GM12878 (cell line): ENCODE measurements at regions not wholly inside any gene's neighbourhood (a gene's known extent, or its start where the extent isn't known, plus 50 kb on each side); places are given as distances from the start of the nearest gene placed in this dataset.

Experiments used
- EED ChIP-seq: sonication (generic); IDR thresholded peaks from 2 replicates; pipeline ENCODE4 v1.6.1; 2016; ENCODE audit warnings: antibody characterized with exemption, low read depth
- EP300 ChIP-seq, 2 experiments: fragments of 150-350 bp in 1 of 2; IDR thresholded peaks; 2 replicates each; pipeline ENCODE4 v1.6.1; 2011 to 2012; ENCODE audit warnings: low read depth in 2 of 2, low read length in 2 of 2, borderline replicate concordance in 1 of 2, improper control_type of control experiment in 1 of 2, inconsistent platforms in 1 of 2; ENCODE audit not compliant: control insufficient read depth in 1 of 2
- EZH2 ChIP-seq: IDR thresholded peaks from 2 replicates; pipeline ENCODE4 v1.6.1; 2012; ENCODE audit warnings: low read depth, mild to moderate bottlenecking, control low read depth, inconsistent platforms, low read length, borderline replicate concordance; ENCODE audit not compliant: control insufficient read depth
- HDGF ChIP-seq: fragments of 450-650 bp; IDR thresholded peaks from 2 replicates; pipeline ENCODE4 v1.6.1; 2016; ENCODE audit warnings: antibody characterized with exemption
- MEF2A ChIP-seq: IDR thresholded peaks from 2 replicates; pipeline ENCODE4 v1.6.1; 2011; ENCODE audit warnings: low read depth, mild to moderate bottlenecking, low read length, moderate library complexity; ENCODE audit not compliant: insufficient read depth
- POLR2A ChIP-seq: IDR thresholded peaks from 2 replicates; pipeline ENCODE4 v1.6.1; 2011; ENCODE audit warnings: low read depth, mild to moderate bottlenecking, low read length
- TF ChIP-seq, protein P1 (sequence below), 3 experiments: IDR thresholded peaks in 2 of 3; conservative IDR thresholded peaks in 1 of 3; 2 replicates each; pipeline ENCODE4 v1.5.1; 2011; ENCODE audit warnings: low read depth in 3 of 3, low read length in 3 of 3, mild to moderate bottlenecking in 3 of 3, control low read depth in 2 of 3, moderate library complexity in 2 of 3, inconsistent platforms in 1 of 3, mixed read lengths in 1 of 3; ENCODE audit not compliant: control insufficient read depth in 2 of 3, insufficient read depth in 1 of 3; ENCODE audit errors: extremely low read depth in 1 of 3
- TF ChIP-seq, protein P2 (sequence below): IDR thresholded peaks from 2 replicates; pipeline ENCODE4 v1.6.1; 2012; ENCODE audit warnings: mild to moderate bottlenecking, low read depth, low read length

DNA sequence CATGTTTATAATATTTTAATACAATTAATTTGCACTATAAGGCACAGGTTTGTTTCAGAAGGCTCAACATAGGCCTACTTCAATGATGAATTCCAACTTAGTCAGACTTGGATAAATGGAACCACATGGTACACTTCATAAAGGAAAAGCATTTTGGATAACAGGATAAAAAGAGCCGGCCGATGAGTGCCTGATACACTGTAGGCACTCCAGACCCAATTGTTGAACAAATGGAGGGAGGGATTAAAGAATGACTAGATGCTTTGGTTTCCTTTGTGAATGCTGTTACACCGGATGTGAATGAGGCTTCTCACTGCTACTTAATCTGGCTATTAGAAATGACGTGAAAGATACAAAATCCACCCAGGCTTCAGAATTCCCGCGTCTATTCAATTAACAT lies 104.1 kb upstream of the KCTD1 start:
- TF ChIP-seq EZH2, result no peak
- TF ChIP-seq, protein P1, sequence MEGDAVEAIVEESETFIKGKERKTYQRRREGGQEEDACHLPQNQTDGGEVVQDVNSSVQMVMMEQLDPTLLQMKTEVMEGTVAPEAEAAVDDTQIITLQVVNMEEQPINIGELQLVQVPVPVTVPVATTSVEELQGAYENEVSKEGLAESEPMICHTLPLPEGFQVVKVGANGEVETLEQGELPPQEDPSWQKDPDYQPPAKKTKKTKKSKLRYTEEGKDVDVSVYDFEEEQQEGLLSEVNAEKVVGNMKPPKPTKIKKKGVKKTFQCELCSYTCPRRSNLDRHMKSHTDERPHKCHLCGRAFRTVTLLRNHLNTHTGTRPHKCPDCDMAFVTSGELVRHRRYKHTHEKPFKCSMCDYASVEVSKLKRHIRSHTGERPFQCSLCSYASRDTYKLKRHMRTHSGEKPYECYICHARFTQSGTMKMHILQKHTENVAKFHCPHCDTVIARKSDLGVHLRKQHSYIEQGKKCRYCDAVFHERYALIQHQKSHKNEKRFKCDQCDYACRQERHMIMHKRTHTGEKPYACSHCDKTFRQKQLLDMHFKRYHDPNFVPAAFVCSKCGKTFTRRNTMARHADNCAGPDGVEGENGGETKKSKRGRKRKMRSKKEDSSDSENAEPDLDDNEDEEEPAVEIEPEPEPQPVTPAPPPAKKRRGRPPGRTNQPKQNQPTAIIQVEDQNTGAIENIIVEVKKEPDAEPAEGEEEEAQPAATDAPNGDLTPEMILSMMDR (IDR thresholded peaks at IDR 0.05 in 2 of 3, conservative IDR thresholded peaks at IDR 0.05 in 1 of 3; ENCODE audit: control insufficient read depth in 2 of 3, extremely low read depth in 1 of 3, insufficient read depth in 1 of 3, low read depth in 3 of 3, low read length in 3 of 3), result no peak
- TF ChIP-seq HDGF, result no peak
- TF ChIP-seq MEF2A, result no peak
- TF ChIP-seq EP300 (IDR thresholded peaks at IDR 0.05; ENCODE audit: borderline replicate concordance in 1 of 2, control insufficient read depth in 1 of 2, low read depth in 2 of 2, low read length in 2 of 2), result no peak
- TF ChIP-seq, protein P2, sequence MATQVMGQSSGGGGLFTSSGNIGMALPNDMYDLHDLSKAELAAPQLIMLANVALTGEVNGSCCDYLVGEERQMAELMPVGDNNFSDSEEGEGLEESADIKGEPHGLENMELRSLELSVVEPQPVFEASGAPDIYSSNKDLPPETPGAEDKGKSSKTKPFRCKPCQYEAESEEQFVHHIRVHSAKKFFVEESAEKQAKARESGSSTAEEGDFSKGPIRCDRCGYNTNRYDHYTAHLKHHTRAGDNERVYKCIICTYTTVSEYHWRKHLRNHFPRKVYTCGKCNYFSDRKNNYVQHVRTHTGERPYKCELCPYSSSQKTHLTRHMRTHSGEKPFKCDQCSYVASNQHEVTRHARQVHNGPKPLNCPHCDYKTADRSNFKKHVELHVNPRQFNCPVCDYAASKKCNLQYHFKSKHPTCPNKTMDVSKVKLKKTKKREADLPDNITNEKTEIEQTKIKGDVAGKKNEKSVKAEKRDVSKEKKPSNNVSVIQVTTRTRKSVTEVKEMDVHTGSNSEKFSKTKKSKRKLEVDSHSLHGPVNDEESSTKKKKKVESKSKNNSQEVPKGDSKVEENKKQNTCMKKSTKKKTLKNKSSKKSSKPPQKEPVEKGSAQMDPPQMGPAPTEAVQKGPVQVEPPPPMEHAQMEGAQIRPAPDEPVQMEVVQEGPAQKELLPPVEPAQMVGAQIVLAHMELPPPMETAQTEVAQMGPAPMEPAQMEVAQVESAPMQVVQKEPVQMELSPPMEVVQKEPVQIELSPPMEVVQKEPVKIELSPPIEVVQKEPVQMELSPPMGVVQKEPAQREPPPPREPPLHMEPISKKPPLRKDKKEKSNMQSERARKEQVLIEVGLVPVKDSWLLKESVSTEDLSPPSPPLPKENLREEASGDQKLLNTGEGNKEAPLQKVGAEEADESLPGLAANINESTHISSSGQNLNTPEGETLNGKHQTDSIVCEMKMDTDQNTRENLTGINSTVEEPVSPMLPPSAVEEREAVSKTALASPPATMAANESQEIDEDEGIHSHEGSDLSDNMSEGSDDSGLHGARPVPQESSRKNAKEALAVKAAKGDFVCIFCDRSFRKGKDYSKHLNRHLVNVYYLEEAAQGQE, result no peak
- no peak for TF ChIP-seq EED
- no peak for TF ChIP-seq POLR2A
